Loucy (cell line): ENCODE measurements at regions not wholly inside any gene's neighbourhood (a gene's known extent, or its start where the extent isn't known, plus 50 kb on each side); places are given as distances from the start of the nearest gene placed in this dataset.

Experiments used
- H2AFZ ChIP-seq: fragments of 200-600 bp; sonication (generic); 2 replicates; pipeline ENCODE4 v1.6.0; 2016; ENCODE audit warnings: antibody characterized with exemption, mild to moderate bottlenecking, low read length, moderate library complexity
- H3F3A ChIP-seq: fragments of 200-600 bp; 2 replicates; pipeline ENCODE4 v1.6.0; 2016; ENCODE audit warnings: antibody characterized with exemption, low read depth, mild to moderate bottlenecking
- H3K27me3 ChIP-seq: fragments of 200-600 bp; sonication (generic); 2 replicates; pipeline ENCODE4 v1.6.1; 2014; ENCODE audit warnings: low read length, mild to moderate bottlenecking; ENCODE audit not compliant: insufficient read depth, poor library complexity, severe bottlenecking
- H3K36me3 ChIP-seq: fragments of 200-600 bp; sonication (generic); 2 replicates; pipeline ENCODE4 v1.6.1; 2016; ENCODE audit warnings: low read length; ENCODE audit not compliant: insufficient read depth
- H3K4me1 ChIP-seq: fragments of 200-600 bp; sonication (generic); 2 replicates; pipeline ENCODE4 v1.5.1; 2014; ENCODE audit warnings: low read length, mild to moderate bottlenecking; ENCODE audit not compliant: insufficient read depth, poor library complexity, severe bottlenecking
- H3K4me2 ChIP-seq: fragments of 200-600 bp; sonication (generic); 2 replicates; pipeline ENCODE4 v1.6.0; 2014; ENCODE audit warnings: antibody characterized with exemption, low read length, low read depth, mild to moderate bottlenecking; ENCODE audit not compliant: poor library complexity, severe bottlenecking
- H3K4me3 ChIP-seq: fragments of 200-600 bp; sonication (generic); 2 replicates; pipeline ENCODE4 v1.5.1; 2014; ENCODE audit warnings: low read length, mild to moderate bottlenecking, mixed read lengths; ENCODE audit not compliant: poor library complexity, severe bottlenecking
- H3K79me2 ChIP-seq: fragments of 200-600 bp; sonication (generic); 2 replicates; pipeline ENCODE4 v1.6.1; 2014; ENCODE audit warnings: low read length; ENCODE audit not compliant: insufficient read depth
- H3K9ac ChIP-seq: fragments of 200-600 bp; sonication (generic); 2 replicates; pipeline ENCODE4 v1.6.0; 2014; ENCODE audit warnings: mild to moderate bottlenecking, low read depth, low read length, moderate library complexity; ENCODE audit not compliant: poor library complexity, severe bottlenecking
- H3K9me2 ChIP-seq: fragments of 200-600 bp; sonication (generic); replicated peaks from 2 replicates; pipeline ENCODE4 v1.6.1; 2016; ENCODE audit warnings: low read depth, low read length, mixed read lengths
- H3K9me3 ChIP-seq: fragments of 200-600 bp; sonication (generic); 2 replicates; pipeline ENCODE4 v1.6.1; 2014; ENCODE audit warnings: mild to moderate bottlenecking, antibody characterized with exemption, low read length, low read depth; ENCODE audit not compliant: insufficient read depth
- H4K20me1 ChIP-seq: fragments of 200-600 bp; sonication (generic); 2 replicates; pipeline ENCODE4 v1.6.0; 2014; ENCODE audit warnings: antibody characterized with exemption, low read length, mild to moderate bottlenecking; ENCODE audit not compliant: insufficient read depth, poor library complexity, severe bottlenecking
- CTCF ChIP-seq: fragments of 200-600 bp; sonication (generic); conservative IDR thresholded peaks from 2 replicates; pipeline ENCODE4 v1.5.1; 2014; ENCODE audit warnings: mild to moderate bottlenecking, antibody characterized with exemption, low read length
- EZH2phosphoT487 ChIP-seq: fragments of 200-600 bp; IDR thresholded peaks from 2 replicates; pipeline ENCODE4 v1.6.1; 2018; ENCODE audit warnings: antibody characterized with exemption, mild to moderate bottlenecking, moderate library complexity, borderline replicate concordance

GRCh38 chr11:11213117-11213516 is 139.9 kb downstream of the CSNK2A3 start:
- H3K79me2 ChIP-seq: no peaks in the 10 kb centered on the region
- no peak overlapping the region for H3K4me3 ChIP-seq
- H3F3A ChIP-seq: no peaks in the 10 kb centered on the region
- no peaks in the 10 kb centered on the region for H3K9me3 ChIP-seq
- H3K4me2 ChIP-seq: no peak overlapping the region
- no peak for TF ChIP-seq CTCF
- no peak for TF ChIP-seq EZH2phosphoT487
- H2AFZ ChIP-seq: no peak overlapping the region
- H3K36me3 ChIP-seq: no peaks in the 10 kb centered on the region
- H3K27me3 ChIP-seq: no peaks in the 10 kb centered on the region
- no peaks in the 10 kb centered on the region for H4K20me1 ChIP-seq
- H3K4me1 ChIP-seq: peaks cover 5% of the 10 kb centered on the region
- H3K9ac ChIP-seq: no peak overlapping the region
- no peaks in the 10 kb centered on the region for H3K9me2 ChIP-seq

GRCh38 chr11:11211888-11212287 is 141.2 kb downstream of the CSNK2A3 start:
- no peaks in the 10 kb centered on the region for H3F3A ChIP-seq
- peaks cover 5% of the 10 kb centered on the region for H3K4me1 ChIP-seq
- no peaks in the 10 kb centered on the region for H3K9me3 ChIP-seq
- H3K4me2 ChIP-seq: no peak overlapping the region
- no peaks in the 10 kb centered on the region for H3K9me2 ChIP-seq
- H3K4me3 ChIP-seq: no peak overlapping the region
- no peak overlapping the region for H2AFZ ChIP-seq
- H3K79me2 ChIP-seq: no peaks in the 10 kb centered on the region
- no peaks in the 10 kb centered on the region for H4K20me1 ChIP-seq
- H3K9ac ChIP-seq: no peak overlapping the region
- no peaks in the 10 kb centered on the region for H3K36me3 ChIP-seq
- no peak for TF ChIP-seq EZH2phosphoT487
- TF ChIP-seq CTCF: no peak
- H3K27me3 ChIP-seq: no peaks in the 10 kb centered on the region

- no peak overlapping the region for H3K9ac ChIP-seq
- H3K4me1 ChIP-seq: peaks cover 4% of the 10 kb centered on the region
- H3K9me3 ChIP-seq: no peaks in the 10 kb centered on the region
- no peak overlapping the region for H3K4me3 ChIP-seq
- no peak overlapping the region for H3K4me2 ChIP-seq
- H3K27me3 ChIP-seq: no peaks in the 10 kb centered on the region
- no peak overlapping the region for H2AFZ ChIP-seq
- H3K79me2 ChIP-seq: no peaks in the 10 kb centered on the region
- H4K20me1 ChIP-seq: no peaks in the 10 kb centered on the region
- H3F3A ChIP-seq: no peaks in the 10 kb centered on the region
- no peak for TF ChIP-seq CTCF
- no peak for TF ChIP-seq EZH2phosphoT487
- H3K36me3 ChIP-seq: no peaks in the 10 kb centered on the region
- H3K9me2 ChIP-seq: no peaks in the 10 kb centered on the region
These were observed 141.9 kb downstream of the CSNK2A3 start for GRCh38 chr11:11211186-11211585.
